Bronchial epithelial cell (primary cell): ENCODE measurements at regions not wholly inside any gene's neighbourhood (a gene's known extent, or its start where the extent isn't known, plus 50 kb on each side); places are given as distances from the start of the nearest gene placed in this dataset.

Experiments
- DNase-seq: peaks from one replicate; pipeline ENCODE4 v3.0.0-alpha.2; 2010; ENCODE audit warnings: low read depth
- FAIRE-seq: peaks from 2 replicates; lab custom pipeline; 2011; peaks lifted over from hg19 to GRCh38; lab: Jason Lieb, UNC
- H3K27me3 ChIP-seq: 2 replicates; pipeline ENCODE4 v1.5.1; 2011; ENCODE audit warnings: low read length; ENCODE audit not compliant: control insufficient read depth, insufficient read depth
- H3K36me3 ChIP-seq: 2 replicates; pipeline ENCODE4 v1.5.1; 2011; ENCODE audit warnings: low read length; ENCODE audit not compliant: control insufficient read depth, insufficient read depth
- H3K4me3 ChIP-seq: 2 replicates; pipeline ENCODE4 v1.5.1; 2011; ENCODE audit warnings: mild to moderate bottlenecking, low read depth, low read length, control low read depth
- TF ChIP-seq, protein P1 (sequence below): IDR thresholded peaks from 2 replicates; pipeline ENCODE4 v1.5.1; 2011; ENCODE audit warnings: mild to moderate bottlenecking, moderate library complexity, low read length, control low read depth, inconsistent platforms; ENCODE audit not compliant: insufficient read depth, severe bottlenecking

DNA sequence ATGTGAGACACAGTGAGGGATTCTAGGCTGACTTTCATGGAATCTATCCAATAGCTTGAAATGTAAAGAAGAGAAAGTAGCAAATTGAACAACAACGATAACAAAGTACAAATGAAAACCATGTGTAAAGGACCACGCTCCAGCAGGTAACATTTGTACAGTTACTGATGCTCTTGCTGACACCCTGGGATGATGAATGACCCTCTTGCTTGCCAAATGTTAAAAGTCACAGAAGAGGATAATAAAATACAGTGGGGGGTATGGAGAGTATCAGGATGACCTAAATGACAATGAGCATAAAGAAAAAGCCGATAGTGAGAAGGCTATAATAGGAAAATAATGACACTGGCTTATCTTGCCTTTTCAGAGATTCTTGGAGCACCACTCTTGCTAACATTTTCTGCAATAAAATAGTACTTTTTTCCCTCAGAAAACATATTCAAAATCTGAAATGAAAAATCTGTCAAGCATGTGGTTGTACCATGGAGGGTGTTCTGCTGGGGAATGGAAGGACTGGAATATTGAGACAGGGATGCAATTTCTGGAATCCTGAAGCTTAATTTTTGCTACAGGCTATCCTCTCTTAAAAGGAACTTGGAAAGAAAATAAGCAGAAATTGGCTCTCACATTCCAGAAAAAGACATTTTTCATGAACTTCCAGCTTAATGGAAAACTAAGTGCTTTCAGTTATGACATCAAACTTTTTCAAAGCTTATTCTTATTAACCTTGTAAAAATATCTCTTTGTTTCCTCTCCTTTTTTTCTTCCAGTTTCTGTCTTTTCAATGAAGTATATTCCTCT is 303.2 kb upstream of the GHITM start:
- no peak overlapping the region for H3K4me3 ChIP-seq
- no peaks in the 10 kb centered on the region for H3K27me3 ChIP-seq
- DNase-seq (no peak), FAIRE-seq (no peak)
- TF ChIP-seq, protein P1, sequence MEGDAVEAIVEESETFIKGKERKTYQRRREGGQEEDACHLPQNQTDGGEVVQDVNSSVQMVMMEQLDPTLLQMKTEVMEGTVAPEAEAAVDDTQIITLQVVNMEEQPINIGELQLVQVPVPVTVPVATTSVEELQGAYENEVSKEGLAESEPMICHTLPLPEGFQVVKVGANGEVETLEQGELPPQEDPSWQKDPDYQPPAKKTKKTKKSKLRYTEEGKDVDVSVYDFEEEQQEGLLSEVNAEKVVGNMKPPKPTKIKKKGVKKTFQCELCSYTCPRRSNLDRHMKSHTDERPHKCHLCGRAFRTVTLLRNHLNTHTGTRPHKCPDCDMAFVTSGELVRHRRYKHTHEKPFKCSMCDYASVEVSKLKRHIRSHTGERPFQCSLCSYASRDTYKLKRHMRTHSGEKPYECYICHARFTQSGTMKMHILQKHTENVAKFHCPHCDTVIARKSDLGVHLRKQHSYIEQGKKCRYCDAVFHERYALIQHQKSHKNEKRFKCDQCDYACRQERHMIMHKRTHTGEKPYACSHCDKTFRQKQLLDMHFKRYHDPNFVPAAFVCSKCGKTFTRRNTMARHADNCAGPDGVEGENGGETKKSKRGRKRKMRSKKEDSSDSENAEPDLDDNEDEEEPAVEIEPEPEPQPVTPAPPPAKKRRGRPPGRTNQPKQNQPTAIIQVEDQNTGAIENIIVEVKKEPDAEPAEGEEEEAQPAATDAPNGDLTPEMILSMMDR = no peak
- H3K36me3 ChIP-seq = no peaks in the 10 kb centered on the region

- H3K27me3 ChIP-seq = no peaks in the 10 kb centered on the region
- no peak overlapping the region for H3K4me3 ChIP-seq
- DNase-seq (no peak), FAIRE-seq (no peak)
- H3K36me3 ChIP-seq = no peaks in the 10 kb centered on the region
- TF ChIP-seq, protein P1 = no peak
These were observed 290.6 kb upstream of the GHITM start for GRCh38 chr10:83848677-83849076.

DNA sequence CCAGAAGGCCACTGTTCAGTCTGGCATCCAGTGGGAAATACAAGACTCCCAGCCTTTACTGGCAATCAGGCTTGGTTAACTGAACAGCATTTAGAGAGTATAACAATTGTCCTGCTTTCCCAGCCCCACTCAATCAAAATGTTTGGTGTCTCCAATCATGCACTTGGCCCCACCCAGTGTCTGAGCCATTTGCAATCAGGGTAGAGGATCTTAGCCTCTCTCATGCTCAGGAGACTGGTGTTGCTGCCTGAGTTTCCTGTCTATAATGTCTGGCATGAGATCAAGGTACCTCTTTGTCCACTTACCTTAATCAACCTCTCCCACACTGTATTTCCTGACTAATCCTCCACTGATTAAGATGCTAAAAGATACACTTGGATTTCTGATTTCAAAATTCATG is 290.2 kb upstream of the GHITM start:
- FAIRE-seq (no peak), DNase-seq (no peak)
- Histone ChIP-seq H3K36me3 (no peaks in the 10 kb centered on the region), H3K4me3 (no peak overlapping the region), H3K27me3 (no peaks in the 10 kb centered on the region)
- TF ChIP-seq, protein P1 = no peak

DNA sequence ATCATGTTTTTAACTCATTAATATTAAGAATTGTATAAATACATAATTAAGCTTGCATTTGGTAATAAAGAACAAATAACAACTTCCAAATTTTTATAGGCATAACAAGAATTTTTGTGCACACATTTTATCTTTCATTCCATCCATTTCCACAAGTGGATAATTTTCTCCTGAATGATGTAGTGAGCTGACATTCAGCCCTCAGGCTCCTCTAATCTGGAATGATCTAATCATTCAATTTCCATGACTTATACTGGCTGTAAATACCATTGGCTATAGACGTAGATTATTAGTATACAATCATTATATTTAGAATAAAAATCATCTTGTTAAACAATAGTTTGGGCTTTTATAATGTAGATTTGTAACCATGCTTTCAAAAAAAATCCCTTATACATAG is 287.2 kb upstream of the GHITM start:
- FAIRE-seq (no peak), DNase-seq (no peak)
- TF ChIP-seq, protein P1 = no peak
- no peak overlapping the region for H3K4me3 ChIP-seq
- H3K36me3 ChIP-seq = no peaks in the 10 kb centered on the region
- H3K27me3 ChIP-seq = no peaks in the 10 kb centered on the region

- H3K36me3 ChIP-seq = no peaks in the 10 kb centered on the region
- DNase-seq = no peak
- no peaks in the 10 kb centered on the region for H3K27me3 ChIP-seq
- TF ChIP-seq, protein P1 = no peak
- H3K4me3 ChIP-seq = no peak overlapping the region
- no peak for FAIRE-seq
These were observed 276.6 kb upstream of the GHITM start for GRCh38 chr10:83862723-83863122.
